Anterior cingulate cortex (tissue), 58 donors: ENCODE measurements at regions not wholly inside any gene's neighbourhood (a gene's known extent, or its start where the extent isn't known, plus 50 kb on each side); places are given as distances from the start of the nearest gene placed in this dataset.
"Not testable (repeated sequence)": the region's sequence is repeated elsewhere in the genome, so short reads cannot be mapped to it uniquely, and the experiment has no call there.

ENCODE experiments used
- DNase-seq, 58 donors: peaks; one replicate each; lab custom pipeline; 2025; lab: John Stamatoyannopoulos, UW

DNA sequence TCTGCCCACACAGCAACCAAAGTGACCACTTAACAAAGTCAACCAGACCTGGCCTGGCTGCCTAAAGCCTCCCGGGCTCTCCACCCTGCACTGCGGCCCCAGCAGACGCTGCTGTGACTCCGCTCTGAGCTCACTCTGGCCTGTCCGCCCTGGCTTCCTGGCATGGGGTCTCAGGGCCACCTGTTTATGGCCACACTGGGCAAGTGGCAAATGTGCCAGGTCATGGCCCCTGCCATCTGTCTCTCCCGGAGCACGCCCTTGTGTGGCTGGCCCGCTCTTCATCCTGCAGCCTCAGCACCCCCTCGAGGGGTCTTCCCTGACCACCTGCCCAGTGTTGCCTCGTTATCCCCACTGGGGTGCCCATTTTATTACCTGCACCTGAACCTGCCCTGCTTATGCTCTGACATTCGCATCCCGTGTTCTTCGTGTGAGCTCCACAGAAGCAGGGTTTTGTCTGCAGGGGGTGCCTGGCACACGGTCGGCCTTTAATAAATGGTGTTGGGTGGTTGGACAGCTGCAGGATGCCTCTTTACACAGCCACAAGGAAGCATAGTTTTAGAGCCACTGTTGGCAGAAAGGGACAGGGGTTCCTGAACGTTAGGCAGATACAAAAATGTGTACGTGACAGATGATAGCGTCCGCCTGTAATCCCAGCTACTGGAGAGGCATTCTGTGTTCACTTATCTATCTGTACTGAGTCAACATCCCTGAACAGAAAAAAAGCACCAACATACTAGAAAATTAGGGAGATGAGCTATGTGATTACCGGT, 785.6 kb downstream of the TBC1D22A start:
- no peak for DNase-seq

DNA sequence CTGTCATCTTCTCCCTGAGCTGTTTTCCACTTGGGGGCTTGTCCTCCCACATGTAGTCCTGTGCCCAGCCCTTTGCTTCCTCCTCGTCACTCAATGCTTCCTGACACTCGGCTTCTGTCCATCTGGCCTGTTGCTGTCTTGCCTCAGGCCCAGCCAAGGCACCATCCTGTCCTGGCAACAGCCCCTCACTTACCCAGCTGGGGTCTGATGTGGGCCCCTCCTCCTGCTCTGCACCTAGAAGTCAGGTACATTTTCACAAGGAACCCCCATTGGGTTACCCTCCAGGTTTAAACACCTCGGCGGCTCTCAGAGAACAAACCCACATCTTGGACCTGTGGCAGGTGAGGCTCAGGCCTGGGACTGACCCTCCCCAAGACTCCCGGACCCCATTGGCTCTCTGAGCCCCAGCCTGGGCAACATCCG, 784.8 kb downstream of the TBC1D22A start:
- DNase-seq = no peak

- no peak for DNase-seq
Measured at GRCh38 chr22:47544696-47545095, 782.2 kb downstream of the TBC1D22A start.

- DNase-seq = no peak
Measured at GRCh38 chr22:47543447-47543846, 781.0 kb downstream of the TBC1D22A start.

DNA sequence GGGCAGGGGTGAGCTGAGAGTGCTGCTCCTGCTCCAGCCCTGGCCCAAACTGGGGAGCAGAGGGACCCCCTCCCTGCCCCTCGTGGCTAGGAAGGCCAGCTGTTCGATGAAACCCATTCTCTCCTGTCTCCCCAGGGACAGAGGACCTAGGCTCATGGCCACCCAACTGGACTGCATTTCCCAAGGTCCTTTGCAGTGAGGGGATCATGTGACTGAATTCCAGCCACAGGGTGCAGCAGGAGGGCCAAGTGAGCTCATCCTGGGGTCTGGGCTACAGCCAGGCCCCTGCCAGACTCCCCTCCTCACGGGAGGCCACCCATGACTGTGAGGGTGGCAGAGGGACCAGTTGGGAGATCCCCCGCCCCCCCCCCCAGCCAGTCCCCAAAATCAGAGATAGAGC, 777.6 kb downstream of the TBC1D22A start:
- DNase-seq = no peak

DNA sequence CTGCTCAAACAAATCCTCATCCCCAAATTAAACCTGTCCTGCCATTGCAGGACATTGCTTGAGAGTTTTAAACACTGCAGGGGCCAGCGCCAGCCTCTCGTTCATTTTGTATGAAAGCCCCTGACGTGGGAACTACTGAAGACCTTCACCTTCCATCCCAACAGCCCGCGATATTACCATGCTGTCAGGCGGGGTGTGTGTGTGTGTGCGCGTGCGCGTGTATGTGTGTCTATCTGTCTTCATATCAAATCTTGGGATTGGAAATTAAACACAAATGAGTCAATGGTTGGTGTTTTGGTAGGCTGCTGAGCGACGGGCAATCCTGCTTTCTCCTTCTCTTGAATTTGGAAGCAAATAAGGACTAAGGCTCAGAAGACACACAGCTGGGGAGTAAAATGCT, 776.9 kb downstream of the TBC1D22A start:
- no peak for DNase-seq

DNA sequence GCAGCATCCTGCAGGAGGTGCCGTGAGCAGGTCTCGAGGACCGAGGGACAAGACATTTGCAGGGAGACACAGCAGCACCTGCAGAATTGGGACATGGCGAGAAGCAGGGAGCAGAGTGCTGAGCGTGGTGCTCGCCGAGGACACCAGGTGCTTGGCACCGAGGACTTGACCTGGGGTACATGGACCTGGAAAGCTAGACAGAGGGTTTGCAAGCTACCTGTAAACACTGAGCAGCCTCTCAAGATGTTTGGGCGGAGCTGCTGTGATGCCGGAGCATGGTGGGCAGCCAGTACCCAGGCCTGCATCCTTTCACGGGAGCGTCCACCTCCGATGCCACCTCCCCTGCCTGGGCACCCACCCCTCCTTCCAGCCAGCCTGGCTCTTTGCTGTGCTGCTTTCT, 773.2 kb downstream of the TBC1D22A start:
- no peak for DNase-seq

GRCh38 chr22:47534804-47535410, 772.5 kb downstream of the TBC1D22A start:
- no peak for DNase-seq

DNA sequence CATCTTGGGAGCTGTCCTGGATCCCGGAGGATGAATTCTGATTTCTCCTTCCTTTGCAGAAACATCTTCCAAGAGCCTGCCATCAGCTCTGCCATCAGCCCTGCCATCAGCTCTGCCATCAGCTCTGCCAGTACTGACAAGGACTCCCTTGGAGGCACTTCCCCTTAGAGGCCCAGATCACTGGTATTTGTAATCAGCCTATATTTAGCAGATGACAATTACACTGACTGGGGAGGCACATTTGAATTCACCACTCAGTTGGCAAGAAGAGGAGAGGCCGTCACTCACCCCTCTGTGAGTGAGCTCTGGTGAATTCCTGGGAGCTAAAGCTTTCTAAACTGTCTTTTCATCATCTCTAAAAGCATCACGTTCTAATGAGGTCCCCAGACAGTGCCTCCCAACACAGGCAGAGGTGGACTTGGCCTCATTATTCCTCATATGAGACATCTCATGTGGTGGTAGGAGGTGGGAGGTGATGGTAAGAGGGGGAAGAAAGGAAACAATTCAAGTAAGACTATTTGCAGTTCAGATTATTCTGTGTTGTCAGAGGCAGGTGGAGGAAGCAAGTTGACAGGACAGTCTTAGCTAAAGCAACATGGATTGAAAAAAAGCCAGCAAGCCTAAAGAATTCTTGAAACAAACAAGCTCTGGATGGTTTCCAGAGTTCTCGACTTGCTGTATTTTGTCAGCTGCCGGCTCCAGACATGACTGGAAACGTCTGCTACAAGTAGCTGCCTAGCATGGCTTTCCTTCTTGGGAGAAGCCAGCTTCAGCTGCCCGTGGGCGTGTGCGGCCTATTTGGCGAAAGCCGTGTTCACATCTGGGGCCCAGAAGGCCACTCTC, 771.7 kb downstream of the TBC1D22A start:
- DNase-seq = peak in 18 of 58 donors; percentile 3 to 62 (median 16)

GRCh38 chr22:47517062-47517461, 754.6 kb downstream of the TBC1D22A start:
- DNase-seq = no peak

- DNase-seq = no peak
Measured at GRCh38 chr22:47515384-47516125, 753.1 kb downstream of the TBC1D22A start.

GRCh38 chr22:47512617-47513016, 750.2 kb downstream of the TBC1D22A start:
- DNase-seq = no peak

DNA sequence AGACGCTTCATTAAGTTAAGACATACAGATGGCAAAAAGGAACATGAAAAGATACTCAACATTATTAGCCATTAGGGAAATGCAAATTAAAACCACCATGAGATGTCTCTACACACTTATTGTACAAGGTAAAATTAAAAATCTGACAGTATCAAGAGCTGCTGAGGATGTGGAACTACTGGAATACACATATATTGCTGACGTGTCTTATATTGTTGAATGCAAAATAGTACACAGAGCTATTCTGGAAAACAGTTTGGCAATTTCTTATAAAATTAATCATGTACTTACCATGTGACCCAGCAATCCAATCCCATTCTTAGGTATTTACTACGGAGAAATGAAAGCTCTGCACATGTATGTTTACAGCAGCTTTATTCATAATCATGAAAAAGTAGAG, 742.5 kb downstream of the TBC1D22A start:
- DNase-seq = no peak

DNA sequence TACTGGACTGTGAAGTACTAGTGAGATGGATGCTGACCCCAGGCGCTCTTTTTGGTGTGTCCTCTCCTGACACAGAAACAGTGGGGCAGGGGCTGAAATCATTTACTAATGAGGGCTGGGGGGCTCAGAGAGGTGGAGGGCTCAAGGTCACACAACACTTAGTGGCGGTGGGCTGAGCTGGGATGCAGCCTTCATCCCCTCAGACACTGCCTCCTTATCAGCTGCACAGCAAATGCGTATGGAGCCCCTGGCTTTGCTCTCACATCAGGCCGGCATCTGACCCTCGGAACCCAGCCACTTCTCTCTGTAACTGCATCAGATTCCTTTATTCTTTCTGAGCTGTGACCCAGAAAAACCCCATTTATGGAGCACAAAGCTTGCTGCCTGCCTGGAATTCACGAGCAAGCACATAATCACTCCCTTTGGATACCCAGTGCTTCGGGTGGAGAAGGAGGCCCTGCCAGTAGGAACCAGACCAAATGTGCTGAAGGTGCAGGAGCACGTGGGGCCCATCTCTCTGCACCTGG, 736.6 kb downstream of the TBC1D22A start:
- no peak for DNase-seq

DNA sequence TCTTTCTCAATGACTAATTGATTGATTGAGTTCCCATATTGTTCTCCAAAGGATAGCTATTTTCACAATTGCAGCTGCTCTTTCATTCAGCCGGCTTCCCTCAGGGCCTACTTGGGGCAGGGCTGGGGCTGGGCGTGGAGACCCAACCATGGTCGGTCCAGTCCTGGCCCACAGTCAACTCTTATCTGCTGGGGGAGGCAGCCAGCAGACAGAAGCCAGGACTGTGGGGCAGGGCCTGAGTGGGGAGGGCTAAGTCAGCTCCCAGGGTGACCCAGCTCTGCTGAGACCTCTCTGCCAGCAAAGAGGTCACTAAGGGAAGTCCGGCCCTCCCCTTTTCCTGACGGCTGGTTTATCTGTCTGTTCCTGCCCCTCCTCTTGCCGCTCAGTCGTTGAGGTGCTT, 735.2 kb downstream of the TBC1D22A start:
- no peak for DNase-seq

- DNase-seq = no peak
Measured at GRCh38 chr22:47495110-47495509, 732.7 kb downstream of the TBC1D22A start.

- DNase-seq = not testable (repeated sequence)
Measured at GRCh38 chr22:47488131-47488530, 725.7 kb downstream of the TBC1D22A start.

- DNase-seq = no peak
Measured at GRCh38 chr22:47486569-47487312, 724.3 kb downstream of the TBC1D22A start.

GRCh38 chr22:47484960-47485569, 722.6 kb downstream of the TBC1D22A start:
- DNase-seq = no peak
